Myocyte (in vitro differentiated cells): ENCODE measurements at regions not wholly inside any gene's neighbourhood (a gene's known extent, or its start where the extent isn't known, plus 50 kb on each side); places are given as distances from the start of the nearest gene placed in this dataset.
"Not testable (repeated sequence)": the region's sequence is repeated elsewhere in the genome, so short reads cannot be mapped to it uniquely, and the experiment has no call there.

Experiments
- DNase-seq: peaks from one replicate; pipeline ENCODE4 v3.0.0-alpha.2; 2012; ENCODE audit warnings: low read depth

GRCh38 chr4:187390646-187391045 is 604.9 kb upstream of the ZFP42 start:
- DNase-seq, result no peak

- DNase-seq, result no peak
These were observed 601.8 kb upstream of the ZFP42 start for GRCh38 chr4:187393531-187394344.

GRCh38 chr4:187396106-187396505 is 599.5 kb upstream of the ZFP42 start:
- DNase-seq, result no peak

GRCh38 chr4:187408447-187408846 is 587.1 kb upstream of the ZFP42 start:
- not testable (repeated sequence) for DNase-seq

GRCh38 chr4:187413564-187414358 is 581.8 kb upstream of the ZFP42 start:
- DNase-seq, result no peak

GRCh38 chr4:187414716-187415115 is 580.9 kb upstream of the ZFP42 start:
- DNase-seq, result peak; percentile 58

- DNase-seq, result peak; percentile 37
These were observed 580.3 kb upstream of the ZFP42 start for GRCh38 chr4:187415231-187415630.

GRCh38 chr4:187416216-187416615 is 579.4 kb upstream of the ZFP42 start:
- DNase-seq, result no peak

- DNase-seq, result no peak
These were observed 577.9 kb upstream of the ZFP42 start for GRCh38 chr4:187417721-187418120.

GRCh38 chr4:187422655-187423054 is 572.9 kb upstream of the ZFP42 start:
- no peak for DNase-seq

- no peak for DNase-seq
These were observed 570.9 kb upstream of the ZFP42 start for GRCh38 chr4:187424636-187425035.

GRCh38 chr4:187426511-187426910 is 569.1 kb upstream of the ZFP42 start:
- no peak for DNase-seq

GRCh38 chr4:187432310-187432709 is 563.3 kb upstream of the ZFP42 start:
- DNase-seq, result no peak

- DNase-seq, result no peak
These were observed 562.4 kb upstream of the ZFP42 start for GRCh38 chr4:187433141-187433540.

GRCh38 chr4:187436251-187436650 is 559.3 kb upstream of the ZFP42 start:
- DNase-seq, result no peak

GRCh38 chr4:187444061-187444460 is 551.5 kb upstream of the ZFP42 start:
- peak; percentile 15 for DNase-seq

GRCh38 chr4:187449702-187450101 is 545.9 kb upstream of the ZFP42 start:
- DNase-seq, result no peak

- no peak for DNase-seq
These were observed 543.8 kb upstream of the ZFP42 start for GRCh38 chr4:187451776-187452175.

- no peak for DNase-seq
These were observed 535.6 kb upstream of the ZFP42 start for GRCh38 chr4:187460016-187460415.

GRCh38 chr4:187464573-187464972 is 531.0 kb upstream of the ZFP42 start:
- DNase-seq, result no peak

GRCh38 chr4:187467224-187467623 is 528.3 kb upstream of the ZFP42 start:
- DNase-seq, result no peak

GRCh38 chr4:187469627-187470026 is 525.9 kb upstream of the ZFP42 start:
- DNase-seq, result peak; percentile 22

GRCh38 chr4:187470061-187470460 is 525.5 kb upstream of the ZFP42 start:
- DNase-seq, result no peak
